Ishikawa (cell line): ENCODE measurements at regions not wholly inside any gene's neighbourhood (a gene's known extent, or its start where the extent isn't known, plus 50 kb on each side); places are given as distances from the start of the nearest gene placed in this dataset.

Source experiments
- CEBPB ChIP-seq: IDR thresholded peaks from 2 replicates; pipeline ENCODE4 v1.6.1; 2012
- CREB1 ChIP-seq: IDR thresholded peaks from 2 replicates; pipeline ENCODE4 v1.6.1; 2012; ENCODE audit warnings: low read depth
- EP300 ChIP-seq: IDR thresholded peaks from 2 replicates; pipeline ENCODE4 v1.6.1; 2012; ENCODE audit warnings: borderline replicate concordance
- FOXM1 ChIP-seq: IDR thresholded peaks from 2 replicates; pipeline ENCODE4 v1.6.1; 2012; ENCODE audit warnings: low read depth, borderline replicate concordance
- TAF1 ChIP-seq: IDR thresholded peaks from 2 replicates; pipeline ENCODE4 v1.6.1; 2012; ENCODE audit warnings: low read depth, mild to moderate bottlenecking
- TCF12 ChIP-seq: IDR thresholded peaks from 2 replicates; pipeline ENCODE4 v1.6.1; 2012; ENCODE audit warnings: low read depth
- TEAD4 ChIP-seq: IDR thresholded peaks from 2 replicates; pipeline ENCODE4 v1.6.1; 2012
- YY1 ChIP-seq: IDR thresholded peaks from 2 replicates; pipeline ENCODE4 v1.6.1; 2012; ENCODE audit warnings: low read depth
- TF ChIP-seq, protein P1 (sequence below): IDR thresholded peaks from 2 replicates; pipeline ENCODE4 v1.6.1; 2012
- TF ChIP-seq, protein P2 (sequence below): IDR thresholded peaks from 2 replicates; pipeline ENCODE4 v1.6.1; 2012; ENCODE audit warnings: low read depth, mild to moderate bottlenecking
- TF ChIP-seq, protein P3 (sequence below): IDR thresholded peaks from 2 replicates; pipeline ENCODE4 v1.6.1; 2012

DNA sequence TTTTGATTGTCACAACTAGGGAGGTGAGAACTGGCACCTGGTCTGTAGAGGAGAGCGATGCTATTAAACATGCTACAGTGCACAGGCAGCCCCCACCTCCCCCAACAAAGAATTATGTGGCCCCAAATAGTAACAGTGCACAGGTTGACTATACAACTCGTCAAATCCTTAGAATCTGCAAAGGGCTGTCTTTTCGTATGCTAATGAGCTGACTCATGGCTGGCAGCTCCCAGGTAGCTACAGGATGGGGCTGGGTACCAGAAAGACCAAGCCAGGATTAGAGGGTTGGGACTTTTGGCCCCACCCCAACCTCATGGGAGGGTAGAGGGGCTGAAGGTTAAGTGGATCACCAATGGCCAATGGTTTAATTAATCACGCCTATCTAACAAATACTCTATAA lies 104.7 kb upstream of the SORBS2 start:
- TF ChIP-seq TAF1: no peak
- TF ChIP-seq EP300: no peak
- TF ChIP-seq, protein P1, sequence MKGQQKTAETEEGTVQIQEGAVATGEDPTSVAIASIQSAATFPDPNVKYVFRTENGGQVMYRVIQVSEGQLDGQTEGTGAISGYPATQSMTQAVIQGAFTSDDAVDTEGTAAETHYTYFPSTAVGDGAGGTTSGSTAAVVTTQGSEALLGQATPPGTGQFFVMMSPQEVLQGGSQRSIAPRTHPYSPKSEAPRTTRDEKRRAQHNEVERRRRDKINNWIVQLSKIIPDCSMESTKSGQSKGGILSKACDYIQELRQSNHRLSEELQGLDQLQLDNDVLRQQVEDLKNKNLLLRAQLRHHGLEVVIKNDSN: no peak
- TF ChIP-seq, protein P2, sequence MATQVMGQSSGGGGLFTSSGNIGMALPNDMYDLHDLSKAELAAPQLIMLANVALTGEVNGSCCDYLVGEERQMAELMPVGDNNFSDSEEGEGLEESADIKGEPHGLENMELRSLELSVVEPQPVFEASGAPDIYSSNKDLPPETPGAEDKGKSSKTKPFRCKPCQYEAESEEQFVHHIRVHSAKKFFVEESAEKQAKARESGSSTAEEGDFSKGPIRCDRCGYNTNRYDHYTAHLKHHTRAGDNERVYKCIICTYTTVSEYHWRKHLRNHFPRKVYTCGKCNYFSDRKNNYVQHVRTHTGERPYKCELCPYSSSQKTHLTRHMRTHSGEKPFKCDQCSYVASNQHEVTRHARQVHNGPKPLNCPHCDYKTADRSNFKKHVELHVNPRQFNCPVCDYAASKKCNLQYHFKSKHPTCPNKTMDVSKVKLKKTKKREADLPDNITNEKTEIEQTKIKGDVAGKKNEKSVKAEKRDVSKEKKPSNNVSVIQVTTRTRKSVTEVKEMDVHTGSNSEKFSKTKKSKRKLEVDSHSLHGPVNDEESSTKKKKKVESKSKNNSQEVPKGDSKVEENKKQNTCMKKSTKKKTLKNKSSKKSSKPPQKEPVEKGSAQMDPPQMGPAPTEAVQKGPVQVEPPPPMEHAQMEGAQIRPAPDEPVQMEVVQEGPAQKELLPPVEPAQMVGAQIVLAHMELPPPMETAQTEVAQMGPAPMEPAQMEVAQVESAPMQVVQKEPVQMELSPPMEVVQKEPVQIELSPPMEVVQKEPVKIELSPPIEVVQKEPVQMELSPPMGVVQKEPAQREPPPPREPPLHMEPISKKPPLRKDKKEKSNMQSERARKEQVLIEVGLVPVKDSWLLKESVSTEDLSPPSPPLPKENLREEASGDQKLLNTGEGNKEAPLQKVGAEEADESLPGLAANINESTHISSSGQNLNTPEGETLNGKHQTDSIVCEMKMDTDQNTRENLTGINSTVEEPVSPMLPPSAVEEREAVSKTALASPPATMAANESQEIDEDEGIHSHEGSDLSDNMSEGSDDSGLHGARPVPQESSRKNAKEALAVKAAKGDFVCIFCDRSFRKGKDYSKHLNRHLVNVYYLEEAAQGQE: no peak
- TF ChIP-seq, protein P3, sequence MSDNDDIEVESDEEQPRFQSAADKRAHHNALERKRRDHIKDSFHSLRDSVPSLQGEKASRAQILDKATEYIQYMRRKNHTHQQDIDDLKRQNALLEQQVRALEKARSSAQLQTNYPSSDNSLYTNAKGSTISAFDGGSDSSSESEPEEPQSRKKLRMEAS: no peak
- no peak for TF ChIP-seq TCF12
- no peak for TF ChIP-seq CEBPB
- TF ChIP-seq CREB1: no peak
- no peak for TF ChIP-seq YY1
- no peak for TF ChIP-seq TEAD4
- TF ChIP-seq FOXM1: no peak
